Adrenal gland (tissue), 5 donors: ENCODE measurements at regions not wholly inside any gene's neighbourhood (a gene's known extent, or its start where the extent isn't known, plus 50 kb on each side); places are given as distances from the start of the nearest gene placed in this dataset.

Experiments
- POLR2A ChIP-seq, 2 donors: fragments of 450-650 bp; IDR thresholded peaks; one replicate each; pipeline ENCODE4 v1.6.1; 2017; ENCODE audit warnings: antibody characterized with exemption in 2 of 2, mild to moderate bottlenecking in 2 of 2, moderate library complexity in 1 of 2
- TF ChIP-seq, protein P1 (sequence below), 6 experiments: fragments of 450-650 bp in 4 of 6; fragments of 200-600 bp in 2 of 6; sonication (generic) in 1 of 6; IDR thresholded peaks; 1 replicate in 5 of 6; 2 replicates in 1 of 6; pipeline versions ENCODE4 v1.5.1 to v1.8.0; 2016 to 2021; ENCODE audit warnings: antibody characterized with exemption in 6 of 6, mild to moderate bottlenecking in 2 of 6, moderate library complexity in 1 of 6
- donor health status: DM: no; HTN: no; CAD: no.

- TF ChIP-seq, protein P1, sequence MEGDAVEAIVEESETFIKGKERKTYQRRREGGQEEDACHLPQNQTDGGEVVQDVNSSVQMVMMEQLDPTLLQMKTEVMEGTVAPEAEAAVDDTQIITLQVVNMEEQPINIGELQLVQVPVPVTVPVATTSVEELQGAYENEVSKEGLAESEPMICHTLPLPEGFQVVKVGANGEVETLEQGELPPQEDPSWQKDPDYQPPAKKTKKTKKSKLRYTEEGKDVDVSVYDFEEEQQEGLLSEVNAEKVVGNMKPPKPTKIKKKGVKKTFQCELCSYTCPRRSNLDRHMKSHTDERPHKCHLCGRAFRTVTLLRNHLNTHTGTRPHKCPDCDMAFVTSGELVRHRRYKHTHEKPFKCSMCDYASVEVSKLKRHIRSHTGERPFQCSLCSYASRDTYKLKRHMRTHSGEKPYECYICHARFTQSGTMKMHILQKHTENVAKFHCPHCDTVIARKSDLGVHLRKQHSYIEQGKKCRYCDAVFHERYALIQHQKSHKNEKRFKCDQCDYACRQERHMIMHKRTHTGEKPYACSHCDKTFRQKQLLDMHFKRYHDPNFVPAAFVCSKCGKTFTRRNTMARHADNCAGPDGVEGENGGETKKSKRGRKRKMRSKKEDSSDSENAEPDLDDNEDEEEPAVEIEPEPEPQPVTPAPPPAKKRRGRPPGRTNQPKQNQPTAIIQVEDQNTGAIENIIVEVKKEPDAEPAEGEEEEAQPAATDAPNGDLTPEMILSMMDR (IDR thresholded peaks at IDR 0.05) = no peak
- TF ChIP-seq POLR2A (IDR thresholded peaks at IDR 0.05) = no peak
These were observed 143.5 kb upstream of the EGLN3 start for GRCh38 chr14:34094384-34094783.
